IMR-90 (cell line): ENCODE measurements at regions not wholly inside any gene's neighbourhood (a gene's known extent, or its start where the extent isn't known, plus 50 kb on each side); places are given as distances from the start of the nearest gene placed in this dataset.

ENCODE experiments used
- CEBPB ChIP-seq: IDR thresholded peaks from 2 replicates; pipeline ENCODE4 v1.6.1; 2012; ENCODE audit warnings: low read depth, low read length, improper control_type of control experiment
- CTCF ChIP-seq: conservative IDR thresholded peaks from 2 replicates; pipeline ENCODE4 v1.5.1; 2012; ENCODE audit warnings: mild to moderate bottlenecking, low read depth, low read length, improper control_type of control experiment
- RCOR1 ChIP-seq: IDR thresholded peaks from 2 replicates; pipeline ENCODE4 v1.6.1; 2012; ENCODE audit warnings: mild to moderate bottlenecking, low read length, improper control_type of control experiment; ENCODE audit not compliant: insufficient replicate concordance

DNA sequence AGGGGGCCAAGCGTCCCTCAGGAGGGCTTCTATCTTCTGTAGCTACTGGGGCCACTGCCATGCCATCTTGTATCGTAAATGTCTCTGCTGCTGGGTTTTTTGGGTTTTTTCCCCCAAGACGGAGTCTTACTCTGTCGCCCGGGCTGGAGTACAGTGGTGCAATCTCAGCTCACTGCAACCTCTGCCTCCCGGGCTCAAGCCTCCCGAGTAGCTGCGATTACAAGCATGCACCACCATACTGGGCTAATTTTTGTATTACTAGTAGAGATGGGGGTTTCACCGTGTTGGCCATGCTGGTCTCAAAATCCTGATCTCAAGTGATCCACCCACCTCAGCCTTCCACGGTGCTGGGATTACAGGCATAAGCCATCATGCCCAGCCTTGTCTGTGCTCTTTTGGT is 111.3 kb upstream of the LOC128125822 start:
- no peak for TF ChIP-seq CTCF
- no peak for TF ChIP-seq RCOR1
- no peak for TF ChIP-seq CEBPB
